T-helper 17 cell (primary cell): ENCODE measurements at regions not wholly inside any gene's neighbourhood (a gene's known extent, or its start where the extent isn't known, plus 50 kb on each side); places are given as distances from the start of the nearest gene placed in this dataset.
"Not testable (repeated sequence)": the region's sequence is repeated elsewhere in the genome, so short reads cannot be mapped to it uniquely, and the experiment has no call there.

Experiments
- ATAC-seq: fragments of 150-1000 bp; cut with Tn5 transposase; 2 replicates; pipeline ENCODE4 v1.10.0; 2021; ENCODE audit warnings: mild to moderate bottlenecking, moderate library complexity
- DNase-seq, 3 donors: peaks; one replicate each; pipeline versions ENCODE4 v3.0.0 to v3.0.0-alpha.2; 2020 to 2021
- H3K9me3 ChIP-seq: one replicate; pipeline ENCODE4 v1.7.0; 2013; ENCODE audit warnings: low read length, mild to moderate bottlenecking; ENCODE audit not compliant: control insufficient read depth, poor library complexity, severe bottlenecking
- H3K27ac Mint-ChIP-seq: one replicate; pipeline ENCODE4 v1.8.0; 2022; ENCODE audit warnings: mild to moderate bottlenecking, moderate library complexity, mixed read lengths
- H3K27me3 Mint-ChIP-seq: one replicate; pipeline ENCODE4 v1.8.0; 2022; ENCODE audit warnings: mixed read lengths
- H3K36me3 Mint-ChIP-seq: one replicate; pipeline ENCODE4 v1.8.0; 2022; ENCODE audit warnings: low read depth, mixed read lengths
- H3K4me1 Mint-ChIP-seq: one replicate; pipeline ENCODE4 v1.8.0; 2022; ENCODE audit warnings: mild to moderate bottlenecking, mixed read lengths
- H3K4me3 Mint-ChIP-seq: one replicate; pipeline ENCODE4 v1.8.0; 2022; ENCODE audit warnings: mild to moderate bottlenecking, moderate library complexity, mixed read lengths

- ATAC-seq (no peak), DNase-seq (no peak)
- H3K9me3 ChIP-seq, result no peaks in the 10 kb centered on the region
- Mint-ChIP-seq H3K27me3 (peaks cover 34% of the 10 kb centered on the region), H3K27ac (no peak overlapping the region), H3K36me3 (peaks cover 2% of the 10 kb centered on the region), H3K4me1 (no peaks in the 10 kb centered on the region), H3K4me3 (no peak overlapping the region)
These were observed 85.3 kb upstream of the DLX6 start for GRCh38 chr7:96920064-96920463.

DNA sequence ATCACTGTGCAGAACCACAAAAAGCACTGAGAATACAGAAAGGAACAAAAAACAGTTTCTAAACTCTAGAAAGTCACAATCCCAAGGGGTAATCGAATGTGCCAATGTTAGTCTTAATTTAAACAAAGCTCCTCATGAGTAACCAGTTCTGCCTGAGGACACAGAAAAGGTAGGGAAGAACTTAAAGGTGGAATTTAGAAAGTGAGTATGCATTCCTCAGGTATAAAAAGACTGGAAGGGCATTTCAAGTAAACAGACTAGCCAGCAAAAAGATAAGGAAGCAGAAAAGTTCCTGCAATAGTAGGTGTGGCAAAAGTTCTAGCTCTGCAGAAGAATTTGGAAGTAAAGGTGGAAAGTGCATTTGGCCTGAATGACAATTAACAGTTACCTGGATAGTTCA, 84.6 kb upstream of the DLX6 start:
- no peak for ATAC-seq
- Mint-ChIP-seq H3K36me3 (peaks cover 2% of the 10 kb centered on the region), H3K27ac (no peak overlapping the region), H3K27me3 (peaks cover 34% of the 10 kb centered on the region), H3K4me1 (no peaks in the 10 kb centered on the region), H3K4me3 (no peak overlapping the region)
- H3K9me3 ChIP-seq, result no peaks in the 10 kb centered on the region
- no peak for DNase-seq

GRCh38 chr7:96921231-96921630, 84.1 kb upstream of the DLX6 start:
- H3K9me3 ChIP-seq, result no peaks in the 10 kb centered on the region
- no peak overlapping the region for H3K4me3 Mint-ChIP-seq
- ATAC-seq (no peak), DNase-seq (no peak)
- H3K36me3 Mint-ChIP-seq, result peaks cover 2% of the 10 kb centered on the region
- no peak overlapping the region for H3K27ac Mint-ChIP-seq
- peaks cover 34% of the 10 kb centered on the region for H3K27me3 Mint-ChIP-seq
- H3K4me1 Mint-ChIP-seq, result no peaks in the 10 kb centered on the region

DNA sequence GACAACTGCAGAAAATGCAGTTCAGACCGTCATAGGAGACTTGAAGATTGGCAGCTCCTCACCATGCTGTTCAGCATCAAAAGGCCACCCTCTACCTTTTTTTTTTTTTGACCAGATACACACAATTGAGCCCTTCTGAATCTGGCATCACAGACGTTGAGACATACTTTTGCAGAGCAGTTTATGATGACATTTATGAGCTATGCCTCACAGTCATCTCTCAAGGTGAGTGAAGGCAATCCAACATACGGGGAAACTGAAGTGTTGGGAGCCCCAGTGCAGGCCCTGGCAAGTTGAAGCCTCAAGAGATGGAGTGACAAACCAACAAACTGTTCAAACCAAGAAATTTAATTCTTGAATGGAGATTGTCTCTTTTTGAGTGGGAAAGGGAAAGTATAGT, 83.6 kb upstream of the DLX6 start:
- Mint-ChIP-seq H3K27ac (no peak overlapping the region), H3K4me3 (no peak overlapping the region), H3K4me1 (no peaks in the 10 kb centered on the region), H3K36me3 (peaks cover 2% of the 10 kb centered on the region), H3K27me3 (peaks cover 34% of the 10 kb centered on the region)
- DNase-seq (no peak), ATAC-seq (no peak)
- H3K9me3 ChIP-seq, result no peaks in the 10 kb centered on the region

DNA sequence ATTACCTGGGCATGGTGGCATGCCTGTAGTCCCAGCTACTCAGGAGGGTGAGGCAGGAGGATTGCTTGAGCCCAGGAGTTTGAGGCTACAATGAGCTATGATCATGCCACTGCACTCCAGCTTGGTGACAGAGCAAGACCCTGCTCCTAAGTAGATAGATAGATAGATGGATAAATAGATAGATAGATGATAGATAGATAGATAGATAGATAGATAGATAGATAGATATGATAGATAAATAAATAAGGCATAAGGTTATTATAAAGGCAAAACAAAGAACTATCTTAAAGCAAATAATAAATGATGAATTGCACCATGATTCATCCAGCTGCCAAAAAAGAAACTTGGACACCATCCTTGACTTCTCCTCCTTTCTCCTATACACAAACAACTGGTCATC, 82.0 kb upstream of the DLX6 start:
- not testable (repeated sequence) for H3K9me3 ChIP-seq, ATAC-seq, H3K4me1 Mint-ChIP-seq, H3K27ac Mint-ChIP-seq, H3K4me3 Mint-ChIP-seq, H3K36me3 Mint-ChIP-seq, DNase-seq
- peaks cover 34% of the 10 kb centered on the region for H3K27me3 Mint-ChIP-seq

- H3K9me3 ChIP-seq, result no peaks in the 10 kb centered on the region
- DNase-seq, result no peak
- H3K27me3 Mint-ChIP-seq, result peaks cover 40% of the 10 kb centered on the region
- H3K4me3 Mint-ChIP-seq, result no peak overlapping the region
- peaks cover 3% of the 10 kb centered on the region for H3K36me3 Mint-ChIP-seq
- H3K4me1 Mint-ChIP-seq, result no peaks in the 10 kb centered on the region
- no peak overlapping the region for H3K27ac Mint-ChIP-seq
- ATAC-seq, result no peak
These were observed 78.2 kb upstream of the DLX6 start for GRCh38 chr7:96927131-96927530.

- H3K36me3 Mint-ChIP-seq, result peaks cover 3% of the 10 kb centered on the region
These were observed 76.4 kb upstream of the DLX6 start for GRCh38 chr7:96928965-96929364.

GRCh38 chr7:96931891-96932290, 73.5 kb upstream of the DLX6 start:
- Mint-ChIP-seq H3K27ac (no peak overlapping the region), H3K27me3 (peaks cover 28% of the 10 kb centered on the region), H3K36me3 (peaks cover 3% of the 10 kb centered on the region), H3K4me3 (no peak overlapping the region), H3K4me1 (no peaks in the 10 kb centered on the region)
- H3K9me3 ChIP-seq, result no peaks in the 10 kb centered on the region
- no peak for ATAC-seq
- DNase-seq, result no peak

More at GRCh38 chr7:96928965-96929364, 76.4 kb upstream of the DLX6 start:
- no peak overlapping the region for H3K27ac Mint-ChIP-seq
- H3K4me3 Mint-ChIP-seq, result no peak overlapping the region
- H3K27me3 Mint-ChIP-seq, result peaks cover 28% of the 10 kb centered on the region
- no peaks in the 10 kb centered on the region for H3K4me1 Mint-ChIP-seq
- no peak for ATAC-seq
- no peak for DNase-seq
- no peaks in the 10 kb centered on the region for H3K9me3 ChIP-seq

GRCh38 chr7:96933067-96933645, 72.2 kb upstream of the DLX6 start:
- Mint-ChIP-seq H3K27ac (no peak overlapping the region), H3K4me1 (no peaks in the 10 kb centered on the region), H3K4me3 (no peak overlapping the region), H3K36me3 (peaks cover 3% of the 10 kb centered on the region), H3K27me3 (peaks cover 28% of the 10 kb centered on the region)
- H3K9me3 ChIP-seq, result no peaks in the 10 kb centered on the region
- no peak for DNase-seq
- ATAC-seq, result no peak

DNA sequence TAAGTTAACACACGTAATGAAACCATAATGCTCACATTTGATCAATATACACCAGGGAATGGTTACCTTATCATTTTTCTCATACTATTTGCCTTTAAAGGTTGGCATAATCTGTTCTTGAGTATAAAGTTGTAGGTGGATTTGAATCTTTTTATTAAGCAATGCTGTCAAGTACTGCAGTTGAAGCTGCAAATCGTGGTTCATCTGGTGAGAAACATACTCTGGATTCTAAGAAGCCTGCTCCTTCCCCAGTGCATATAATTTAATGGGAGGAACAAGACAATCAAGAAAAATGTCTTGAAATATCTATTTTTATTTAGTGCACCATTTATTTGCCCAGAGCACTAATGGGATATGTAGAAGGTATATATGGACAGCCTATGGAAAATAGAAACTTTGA, 68.7 kb upstream of the DLX6 start:
- Mint-ChIP-seq H3K36me3 (peaks cover 2% of the 10 kb centered on the region), H3K4me3 (no peak overlapping the region), H3K27ac (no peak overlapping the region), H3K4me1 (no peaks in the 10 kb centered on the region), H3K27me3 (peaks cover 15% of the 10 kb centered on the region)
- no peak for ATAC-seq
- no peak for DNase-seq
- H3K9me3 ChIP-seq, result no peaks in the 10 kb centered on the region

GRCh38 chr7:96942112-96942511, 63.2 kb upstream of the DLX6 start:
- Mint-ChIP-seq H3K36me3 (no peaks in the 10 kb centered on the region), H3K4me1 (no peaks in the 10 kb centered on the region), H3K4me3 (no peak overlapping the region), H3K27ac (no peak overlapping the region), H3K27me3 (peaks cover 16% of the 10 kb centered on the region)
- DNase-seq (no peak), ATAC-seq (no peak)
- H3K9me3 ChIP-seq, result no peaks in the 10 kb centered on the region

GRCh38 chr7:96949766-96950165, 55.6 kb upstream of the DLX6 start:
- H3K4me3 Mint-ChIP-seq, result no peak overlapping the region
- DNase-seq, result no peak

DNA sequence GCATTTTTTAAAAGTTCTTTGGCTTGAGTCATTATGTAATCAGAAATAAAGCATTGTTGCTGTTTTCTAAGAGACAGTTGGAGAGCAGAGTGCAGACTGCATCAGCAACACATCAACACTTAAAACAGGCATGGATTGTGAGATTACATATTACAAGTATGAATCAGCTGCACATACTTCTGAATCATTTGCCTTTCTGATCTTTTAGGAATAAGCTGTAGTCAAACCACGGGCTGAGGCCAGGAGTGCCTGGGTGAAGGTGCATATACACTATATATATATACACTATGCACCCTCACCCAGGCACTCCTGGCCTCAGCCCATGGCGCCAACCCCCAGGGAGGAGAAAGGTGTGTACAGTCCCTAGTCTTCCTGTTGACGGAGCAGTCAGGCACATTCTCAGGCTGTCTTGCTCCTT, 52.4 kb upstream of the DLX6 start:
- Mint-ChIP-seq H3K27ac (no peak overlapping the region), H3K27me3 (peaks cover 34% of the 10 kb centered on the region), H3K4me1 (no peaks in the 10 kb centered on the region), H3K36me3 (no peaks in the 10 kb centered on the region), H3K4me3 (no peak overlapping the region)
- no peaks in the 10 kb centered on the region for H3K9me3 ChIP-seq
- DNase-seq (no peak), ATAC-seq (no peak)

More at GRCh38 chr7:96949766-96950165, 55.6 kb upstream of the DLX6 start:
- Mint-ChIP-seq H3K27me3 (peaks cover 48% of the 10 kb centered on the region), H3K27ac (no peak overlapping the region), H3K4me1 (no peaks in the 10 kb centered on the region), H3K36me3 (no peaks in the 10 kb centered on the region)
- no peaks in the 10 kb centered on the region for H3K9me3 ChIP-seq
- ATAC-seq, result no peak

DNA sequence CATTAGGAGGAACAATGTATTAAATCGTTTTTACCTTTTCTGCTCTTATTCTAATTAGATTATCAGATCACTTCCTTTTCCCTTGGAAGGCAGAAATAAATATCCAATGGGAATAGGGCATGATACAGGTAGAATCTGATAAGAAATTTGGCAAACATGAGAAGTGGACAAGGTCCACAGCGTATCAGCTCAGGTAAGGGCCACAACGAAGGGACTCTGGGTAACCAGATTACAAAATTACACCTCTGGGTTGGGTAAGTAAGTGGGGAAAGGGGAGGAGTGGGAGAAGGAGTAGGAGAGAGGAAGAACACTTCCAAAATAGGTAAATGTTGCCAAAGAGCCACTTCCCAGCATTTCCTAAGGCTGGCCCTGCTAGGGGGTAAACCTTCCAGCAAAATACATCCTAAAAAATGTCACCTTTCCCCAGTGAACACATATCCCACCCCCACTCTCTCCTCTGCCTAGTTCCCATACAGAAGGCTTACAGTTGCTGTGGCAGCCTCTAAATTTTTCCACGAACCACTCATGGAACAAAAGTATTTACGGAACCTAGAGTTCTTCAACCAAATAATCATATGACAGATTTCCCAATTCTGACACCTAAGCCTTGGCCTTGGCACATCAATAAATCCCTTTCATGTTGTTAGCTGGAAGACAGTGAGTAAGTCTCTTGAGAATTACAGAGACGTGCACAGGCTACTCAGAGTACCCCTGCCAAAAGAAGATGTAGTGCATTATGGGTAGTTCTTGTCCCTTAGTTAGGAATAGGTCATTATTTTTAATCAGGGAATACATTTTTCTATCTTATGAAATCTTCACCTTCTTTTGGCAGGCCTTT, 51.5 kb upstream of the DLX6 start:
- Mint-ChIP-seq H3K27me3 (peaks cover 34% of the 10 kb centered on the region), H3K36me3 (no peaks in the 10 kb centered on the region), H3K4me1 (no peaks in the 10 kb centered on the region), H3K4me3 (no peak overlapping the region), H3K27ac (no peak overlapping the region)
- ATAC-seq, result no peak
- no peak for DNase-seq
- H3K9me3 ChIP-seq, result no peaks in the 10 kb centered on the region
